ENCODE measurements at regions not wholly inside any gene's neighbourhood (a gene's known extent, or its start where the extent isn't known, plus 50 kb on each side); places are given as distances from the start of the nearest gene placed in this dataset.

DNA sequence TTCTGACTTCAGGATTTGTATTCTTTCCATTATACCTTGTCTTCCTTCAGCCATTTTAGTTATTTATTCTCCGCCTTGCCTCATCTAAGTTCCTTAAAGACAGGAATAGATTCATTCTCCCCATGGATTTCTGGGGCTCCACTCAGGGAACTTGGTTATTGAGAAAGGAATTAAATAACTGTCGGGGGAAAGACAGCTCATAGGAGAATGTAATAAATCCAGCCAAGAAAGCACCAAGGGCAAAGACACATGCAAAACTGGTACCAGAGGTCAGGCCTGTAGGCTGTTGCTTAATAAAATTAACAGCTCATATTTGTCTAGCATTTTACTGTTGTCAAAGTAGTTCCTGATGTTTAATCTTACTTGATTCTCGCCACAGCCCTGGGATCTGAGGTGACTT lies 357.2 kb downstream of the TMEM38B start:
- TF ChIP-seq, protein P1, sequence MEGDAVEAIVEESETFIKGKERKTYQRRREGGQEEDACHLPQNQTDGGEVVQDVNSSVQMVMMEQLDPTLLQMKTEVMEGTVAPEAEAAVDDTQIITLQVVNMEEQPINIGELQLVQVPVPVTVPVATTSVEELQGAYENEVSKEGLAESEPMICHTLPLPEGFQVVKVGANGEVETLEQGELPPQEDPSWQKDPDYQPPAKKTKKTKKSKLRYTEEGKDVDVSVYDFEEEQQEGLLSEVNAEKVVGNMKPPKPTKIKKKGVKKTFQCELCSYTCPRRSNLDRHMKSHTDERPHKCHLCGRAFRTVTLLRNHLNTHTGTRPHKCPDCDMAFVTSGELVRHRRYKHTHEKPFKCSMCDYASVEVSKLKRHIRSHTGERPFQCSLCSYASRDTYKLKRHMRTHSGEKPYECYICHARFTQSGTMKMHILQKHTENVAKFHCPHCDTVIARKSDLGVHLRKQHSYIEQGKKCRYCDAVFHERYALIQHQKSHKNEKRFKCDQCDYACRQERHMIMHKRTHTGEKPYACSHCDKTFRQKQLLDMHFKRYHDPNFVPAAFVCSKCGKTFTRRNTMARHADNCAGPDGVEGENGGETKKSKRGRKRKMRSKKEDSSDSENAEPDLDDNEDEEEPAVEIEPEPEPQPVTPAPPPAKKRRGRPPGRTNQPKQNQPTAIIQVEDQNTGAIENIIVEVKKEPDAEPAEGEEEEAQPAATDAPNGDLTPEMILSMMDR (IDR thresholded peaks at IDR 0.05), result no peak
- no peak for TF ChIP-seq EZH2 (IDR thresholded peaks at IDR 0.05)

All from neural progenitor cell (in vitro differentiated cells).